Tibial artery (tissue), 4 donors: ENCODE measurements at regions not wholly inside any gene's neighbourhood (a gene's known extent, or its start where the extent isn't known, plus 50 kb on each side); places are given as distances from the start of the nearest gene placed in this dataset.

Source experiments
- DNase-seq, 2 donors: peaks; one replicate each; pipeline ENCODE4 v3.0.0-alpha.2; 2019
- H3K27ac ChIP-seq, 2 donors: fragments of 200-600 bp; sonication (generic) in 1 of 2; 1 replicate in 1 of 2; 2 replicates in 1 of 2; pipeline ENCODE4 v1.5.1; 2018 to 2019; ENCODE audit warnings: mild to moderate bottlenecking in 1 of 2
- H3K27me3 ChIP-seq, 2 donors: fragments of 200-600 bp; sonication (generic) in 1 of 2; one replicate each; pipeline versions ENCODE4 v1.5.1 to v1.6.0; 2016 to 2019
- H3K36me3 ChIP-seq, 3 donors: fragments of 200-600 bp; sonication (generic) in 2 of 3; one replicate each; pipeline ENCODE4 v1.5.1; 2016 to 2019; ENCODE audit warnings: mild to moderate bottlenecking in 2 of 3
- H3K4me1 ChIP-seq, 4 donors: fragments of 200-600 bp; sonication (generic) in 2 of 4; 1 replicate in 3 of 4; 2 replicates in 1 of 4; pipeline ENCODE4 v1.5.1; 2016 to 2019
- H3K4me3 ChIP-seq, 2 donors: fragments of 200-600 bp; sonication (generic) in 1 of 2; 1 replicate in 1 of 2; 2 replicates in 1 of 2; pipeline ENCODE4 v1.5.1; 2018 to 2019; ENCODE audit warnings: mild to moderate bottlenecking in 2 of 2
- H3K9me3 ChIP-seq, 3 donors: fragments of 200-600 bp; sonication (generic) in 1 of 3; one replicate each; pipeline ENCODE4 v1.5.1; 2016 to 2019
- intact Hi-C: fragments of 100-400 bp; cut with DNase I; formaldehyde crosslinking; loops from one replicate; pipeline ENCODE4 v1.15.0; 2023; ENCODE audit warnings: low total_unique reads
- TF ChIP-seq, protein P1 (sequence below), 2 experiments: fragments of 200-600 bp in 1 of 2; fragments of 450-650 bp in 1 of 2; IDR thresholded peaks; one replicate each; pipeline ENCODE4 v1.5.1; 2017 to 2019; ENCODE audit warnings: antibody characterized with exemption in 2 of 2, mild to moderate bottlenecking in 1 of 2, moderate library complexity in 1 of 2

DNA sequence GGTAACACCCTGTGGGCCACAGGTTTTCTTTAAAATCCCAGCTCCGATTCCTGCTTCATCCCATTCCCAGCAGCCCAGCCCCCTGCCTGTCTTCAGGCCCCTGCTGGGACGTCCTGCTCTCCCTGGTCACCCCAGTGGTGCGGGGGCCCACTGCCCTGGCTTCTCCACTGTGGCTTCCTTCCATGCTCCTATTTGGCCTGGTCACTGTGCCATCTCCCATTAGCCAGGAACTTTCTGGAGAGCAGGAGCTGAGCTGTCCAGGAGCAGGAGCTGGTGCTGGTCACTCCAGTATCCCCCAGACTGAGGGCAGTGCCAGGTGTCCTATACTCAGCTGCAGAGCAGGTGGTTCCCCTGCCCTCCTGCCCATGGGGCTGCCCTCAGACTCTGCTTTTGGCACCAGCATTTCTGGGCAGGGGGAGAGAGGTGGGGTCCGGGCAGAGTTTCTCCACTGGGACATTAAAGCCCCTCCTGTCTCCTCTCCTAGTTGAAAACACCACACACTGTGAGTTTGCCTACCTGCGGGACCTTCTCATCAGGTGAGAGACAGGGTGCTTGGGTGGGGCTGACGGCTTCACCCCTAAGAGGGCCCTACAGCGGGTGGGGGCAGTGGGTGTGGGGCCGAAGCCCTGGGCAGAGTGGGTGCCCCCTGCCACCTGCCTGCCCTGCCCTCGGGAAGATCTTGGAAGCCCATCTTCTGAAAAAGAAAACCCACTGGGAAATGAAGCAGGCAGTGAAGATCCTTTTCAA, 356.2 kb downstream of the SEC14L1 start:
- Histone ChIP-seq H3K4me1 (peaks cover 0 to 8% (median 3%) of the 10 kb centered on the region in 4 donors), H3K27ac (no peak overlapping the region), H3K9me3 (no peaks in the 10 kb centered on the region), H3K27me3 (no peaks in the 10 kb centered on the region), H3K36me3 (peaks cover 39 to 86% (median 69%) of the 10 kb centered on the region in 3 donors), H3K4me3 (no peak overlapping the region)
- TF ChIP-seq, protein P1, sequence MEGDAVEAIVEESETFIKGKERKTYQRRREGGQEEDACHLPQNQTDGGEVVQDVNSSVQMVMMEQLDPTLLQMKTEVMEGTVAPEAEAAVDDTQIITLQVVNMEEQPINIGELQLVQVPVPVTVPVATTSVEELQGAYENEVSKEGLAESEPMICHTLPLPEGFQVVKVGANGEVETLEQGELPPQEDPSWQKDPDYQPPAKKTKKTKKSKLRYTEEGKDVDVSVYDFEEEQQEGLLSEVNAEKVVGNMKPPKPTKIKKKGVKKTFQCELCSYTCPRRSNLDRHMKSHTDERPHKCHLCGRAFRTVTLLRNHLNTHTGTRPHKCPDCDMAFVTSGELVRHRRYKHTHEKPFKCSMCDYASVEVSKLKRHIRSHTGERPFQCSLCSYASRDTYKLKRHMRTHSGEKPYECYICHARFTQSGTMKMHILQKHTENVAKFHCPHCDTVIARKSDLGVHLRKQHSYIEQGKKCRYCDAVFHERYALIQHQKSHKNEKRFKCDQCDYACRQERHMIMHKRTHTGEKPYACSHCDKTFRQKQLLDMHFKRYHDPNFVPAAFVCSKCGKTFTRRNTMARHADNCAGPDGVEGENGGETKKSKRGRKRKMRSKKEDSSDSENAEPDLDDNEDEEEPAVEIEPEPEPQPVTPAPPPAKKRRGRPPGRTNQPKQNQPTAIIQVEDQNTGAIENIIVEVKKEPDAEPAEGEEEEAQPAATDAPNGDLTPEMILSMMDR (IDR thresholded peaks at IDR 0.05) = no peak
- intact Hi-C loops = loop anchor here (10.0 kb wide), 1 partner anchor 402 kb away; no protein-coding TSS in a partner anchor
- peak in 1 of 2 donors; percentile 5 for DNase-seq

DNA sequence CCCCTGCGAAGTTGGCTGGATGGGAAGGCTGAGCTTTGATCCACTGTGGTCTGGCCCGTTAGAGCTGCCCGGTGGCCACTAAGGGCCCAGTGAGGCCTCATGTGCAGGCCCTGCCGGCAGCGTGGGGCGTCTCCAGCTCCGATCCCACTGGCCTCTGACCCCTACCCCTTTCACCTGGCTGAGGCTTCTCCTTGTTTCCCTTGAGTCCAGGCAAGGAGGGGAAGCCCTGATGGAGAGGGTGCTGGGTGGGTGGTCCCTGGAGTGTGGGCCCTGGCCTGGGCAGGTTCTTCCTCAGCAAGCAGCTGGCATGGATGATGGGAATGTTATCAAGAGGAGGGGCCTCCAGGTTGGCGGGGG, 356.8 kb downstream of the SEC14L1 start:
- Histone ChIP-seq H3K4me1 (peaks cover 0 to 8% (median 3%) of the 10 kb centered on the region in 4 donors), H3K27ac (no peak overlapping the region), H3K9me3 (no peaks in the 10 kb centered on the region), H3K36me3 (peaks cover 36 to 80% (median 63%) of the 10 kb centered on the region in 3 donors), H3K4me3 (no peak overlapping the region), H3K27me3 (no peaks in the 10 kb centered on the region)
- TF ChIP-seq, protein P1 (IDR thresholded peaks at IDR 0.05) = no peak
- DNase-seq = no peak
- intact Hi-C loops = loop anchor here (10.0 kb wide), 1 partner anchor 403 kb away; no protein-coding TSS in a partner anchor

DNA sequence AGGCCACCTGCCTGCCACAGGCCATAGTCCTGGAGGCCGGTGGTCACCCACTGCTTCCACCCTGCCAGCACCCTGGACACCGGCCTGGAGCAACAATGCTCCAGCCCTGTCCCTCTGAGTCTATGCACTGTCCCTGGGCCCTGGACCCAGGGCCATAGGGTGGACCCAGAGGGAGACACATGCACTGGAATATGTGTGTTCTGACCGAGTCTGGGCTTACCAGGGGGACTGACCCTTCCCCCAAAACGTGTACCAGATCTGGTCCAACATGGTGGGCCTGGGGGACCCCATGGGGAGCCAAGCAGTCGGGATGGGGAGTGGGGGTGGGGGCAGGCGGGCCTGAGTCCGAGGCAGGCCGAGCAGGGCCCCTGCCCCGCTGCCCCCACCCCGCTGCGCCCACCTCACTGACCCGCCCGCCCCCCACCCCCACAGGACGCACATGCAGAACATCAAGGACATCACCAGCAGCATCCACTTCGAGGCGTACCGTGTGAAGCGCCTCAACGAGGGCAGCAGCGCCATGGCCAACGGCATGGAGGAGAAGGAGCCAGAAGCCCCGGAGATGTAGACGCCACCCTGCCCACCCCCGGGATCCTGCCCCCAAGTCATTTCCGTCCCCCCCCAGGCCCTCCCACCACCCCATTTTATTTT, 357.4 kb downstream of the SEC14L1 start:
- H3K27ac ChIP-seq = no peak overlapping the region
- H3K27me3 ChIP-seq = no peaks in the 10 kb centered on the region
- H3K36me3 ChIP-seq = peaks cover 30 to 74% (median 57%) of the 10 kb centered on the region in 3 donors
- peaks cover 0 to 8% (median 3%) of the 10 kb centered on the region in 4 donors for H3K4me1 ChIP-seq
- no peak overlapping the region for H3K4me3 ChIP-seq
- no peak for DNase-seq
- intact Hi-C loops = loop anchor here (10.0 kb wide), 1 partner anchor 403 kb away; no protein-coding TSS in a partner anchor
- TF ChIP-seq, protein P1 (IDR thresholded peaks at IDR 0.05) = no peak
- H3K9me3 ChIP-seq = no peaks in the 10 kb centered on the region

DNA sequence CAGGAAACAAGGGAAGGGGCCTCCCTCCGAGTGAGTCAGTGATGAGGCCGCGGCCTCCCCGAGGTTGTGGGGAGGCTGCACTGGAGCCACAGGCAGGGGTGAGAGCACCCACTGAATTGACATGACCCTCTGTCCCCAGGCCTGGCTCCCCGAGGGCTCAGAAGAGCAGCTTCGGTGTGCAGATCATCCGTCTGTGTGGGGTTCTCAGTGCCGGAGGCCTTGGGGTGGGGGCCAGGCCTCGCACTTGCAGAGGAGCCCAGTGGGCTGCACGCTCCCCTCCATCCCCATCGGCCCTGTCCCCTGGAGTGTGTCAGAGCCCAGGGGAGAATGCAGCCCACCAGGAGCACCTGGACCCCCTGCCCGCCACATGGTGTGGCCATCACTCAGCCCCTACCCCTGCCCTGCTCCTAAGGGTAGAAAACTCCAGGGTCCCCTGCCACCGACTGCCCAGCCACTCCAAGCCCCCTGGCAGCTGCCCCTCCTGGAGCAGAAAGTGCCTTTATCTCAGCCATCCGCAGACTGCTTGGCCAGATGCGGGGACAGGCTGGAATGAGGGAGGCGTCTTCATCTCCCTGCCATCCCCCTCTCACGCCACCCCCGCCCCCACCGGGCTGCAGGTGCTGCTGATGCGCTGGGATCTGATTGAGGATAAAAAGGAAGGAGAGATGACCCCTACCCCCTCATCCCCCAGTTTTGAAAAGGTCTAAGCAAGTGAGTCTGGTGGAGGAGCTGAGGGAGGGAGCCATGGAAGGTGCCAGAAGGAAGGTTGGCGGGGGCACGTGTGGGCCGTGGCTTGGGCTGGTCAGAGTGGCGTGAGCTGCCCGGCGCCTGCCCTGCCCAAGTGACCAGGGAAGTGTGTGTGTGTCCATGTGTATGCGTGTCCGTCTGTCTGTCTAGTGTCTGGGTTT, 358.3 kb downstream of the SEC14L1 start:
- Histone ChIP-seq H3K9me3 (no peaks in the 10 kb centered on the region), H3K4me3 (no peak overlapping the region), H3K27ac (no peak overlapping the region), H3K36me3 (peaks cover 28 to 65% (median 52%) of the 10 kb centered on the region in 3 donors), H3K27me3 (no peaks in the 10 kb centered on the region), H3K4me1 (peaks cover 0 to 8% (median 3%) of the 10 kb centered on the region in 4 donors)
- intact Hi-C loops = loop anchor here (10.0 kb wide), 1 partner anchor 404 kb away; no protein-coding TSS in a partner anchor
- TF ChIP-seq, protein P1 (IDR thresholded peaks at IDR 0.05) = no peak
- DNase-seq = no peak
